NCI-H1105 treated with DMSO at 0.1 percent for 48 hours (cell line): ENCODE measurements at regions not wholly inside any gene's neighbourhood (a gene's known extent, or its start where the extent isn't known, plus 50 kb on each side); places are given as distances from the start of the nearest gene placed in this dataset.
"Not testable (repeated sequence)": the region's sequence is repeated elsewhere in the genome, so short reads cannot be mapped to it uniquely, and the experiment has no call there.

ENCODE experiments used
- DNase-seq: peaks from one replicate; lab custom pipeline; 2025; lab: John Stamatoyannopoulos, UW

GRCh38 chr4:31649878-31650277, 929.7 kb downstream of the PCDH7 start:
- no peak for DNase-seq

- no peak for DNase-seq
Observed at GRCh38 chr4:31651541-31651940, 931.4 kb downstream of the PCDH7 start.

- DNase-seq, result no peak
Observed at GRCh38 chr4:31655328-31655727, 935.2 kb downstream of the PCDH7 start.

GRCh38 chr4:31657859-31658570, 937.8 kb downstream of the PCDH7 start:
- no peak for DNase-seq

GRCh38 chr4:31660916-31661315, 940.7 kb downstream of the PCDH7 start:
- DNase-seq, result no peak

- DNase-seq, result no peak
Observed at GRCh38 chr4:31662951-31663350, 942.8 kb downstream of the PCDH7 start.

GRCh38 chr4:31667686-31668085, 947.5 kb downstream of the PCDH7 start:
- DNase-seq, result no peak

GRCh38 chr4:31674313-31674947, 954.3 kb downstream of the PCDH7 start:
- no peak for DNase-seq

- no peak for DNase-seq
Observed at GRCh38 chr4:31678356-31678755, 958.2 kb downstream of the PCDH7 start.

GRCh38 chr4:31682796-31683195, 962.6 kb downstream of the PCDH7 start:
- DNase-seq, result no peak

- DNase-seq, result no peak
Observed at GRCh38 chr4:31687717-31688342, 967.7 kb downstream of the PCDH7 start.

- DNase-seq, result no peak
Observed at GRCh38 chr4:31692399-31692940, 972.3 kb downstream of the PCDH7 start.

- no peak for DNase-seq
Observed at GRCh38 chr4:31701256-31701655, 981.1 kb downstream of the PCDH7 start.

GRCh38 chr4:31702326-31702725, 982.2 kb downstream of the PCDH7 start:
- no peak for DNase-seq

- DNase-seq, result no peak
Observed at GRCh38 chr4:31714238-31714637, 994.1 kb downstream of the PCDH7 start.

GRCh38 chr4:31715302-31715701, 995.1 kb downstream of the PCDH7 start:
- DNase-seq, result no peak

GRCh38 chr4:31727030-31727429, 1006.9 kb downstream of the PCDH7 start:
- no peak for DNase-seq

GRCh38 chr4:31735004-31735403, 1014.8 kb downstream of the PCDH7 start:
- no peak for DNase-seq

GRCh38 chr4:31737419-31737818, 1017.2 kb downstream of the PCDH7 start:
- DNase-seq, result no peak

- no peak for DNase-seq
Observed at GRCh38 chr4:31741326-31741725, 1021.2 kb downstream of the PCDH7 start.

GRCh38 chr4:31748382-31748781, 1028.2 kb downstream of the PCDH7 start:
- DNase-seq, result no peak

- not testable (repeated sequence) for DNase-seq
Observed at GRCh38 chr4:31750581-31750980, 1030.4 kb downstream of the PCDH7 start.

GRCh38 chr4:31755751-31756150, 1035.6 kb downstream of the PCDH7 start:
- no peak for DNase-seq
